H9 (cell line): ENCODE measurements at regions not wholly inside any gene's neighbourhood (a gene's known extent, or its start where the extent isn't known, plus 50 kb on each side); places are given as distances from the start of the nearest gene placed in this dataset.

ENCODE experiments used
- DNase-seq: peaks from one replicate; pipeline ENCODE4 v3.0.0-alpha.2; 2017
- H2AFZ ChIP-seq: one replicate; pipeline ENCODE4 v1.6.1; 2013; ENCODE audit warnings: mild to moderate bottlenecking, low read length, control low read depth, moderate library complexity
- H2AK5ac ChIP-seq: 2 replicates; pipeline ENCODE4 v1.6.1; 2013; ENCODE audit warnings: low read length, control low read depth, mixed read lengths; ENCODE audit not compliant: insufficient read length
- H2BK120ac ChIP-seq: one replicate; pipeline ENCODE4 v1.6.1; 2013; ENCODE audit warnings: low read depth, mild to moderate bottlenecking, low read length, control low read depth, inconsistent platforms; ENCODE audit not compliant: poor library complexity, severe bottlenecking
- H2BK12ac ChIP-seq: 2 replicates; pipeline ENCODE4 v1.6.1; 2013; ENCODE audit warnings: low read length, control low read depth, mixed read lengths, low read depth; ENCODE audit not compliant: insufficient read length
- H2BK15ac ChIP-seq: 2 replicates; pipeline ENCODE4 v1.6.1; 2013; ENCODE audit warnings: low read depth, low read length, control low read depth
- H2BK20ac ChIP-seq: one replicate; pipeline ENCODE4 v1.6.1; 2013; ENCODE audit warnings: low read depth, mild to moderate bottlenecking, low read length, control low read depth, inconsistent platforms; ENCODE audit not compliant: poor library complexity, severe bottlenecking
- H2BK5ac ChIP-seq: 2 replicates; pipeline ENCODE4 v1.6.1; 2013; ENCODE audit warnings: low read length, control low read depth, mixed read lengths; ENCODE audit not compliant: insufficient read length
- H3K14ac ChIP-seq: 2 replicates; pipeline ENCODE4 v1.6.1; 2013; ENCODE audit warnings: low read length, control low read depth; ENCODE audit not compliant: insufficient read depth
- H3K18ac ChIP-seq: 2 replicates; pipeline ENCODE4 v1.6.1; 2013; ENCODE audit warnings: low read depth, mild to moderate bottlenecking, mixed read lengths, low read length, control low read depth; ENCODE audit not compliant: insufficient read length
- H3K23ac ChIP-seq: 2 replicates; pipeline ENCODE4 v1.6.1; 2013; ENCODE audit warnings: low read length, control low read depth, mixed read lengths, low read depth; ENCODE audit not compliant: insufficient read length
- H3K23me2 ChIP-seq: 2 replicates; pipeline ENCODE4 v1.6.1; 2013; ENCODE audit warnings: low read depth, mild to moderate bottlenecking, mixed read lengths, low read length, control low read depth; ENCODE audit not compliant: insufficient read length, poor library complexity, severe bottlenecking
- H3K27ac ChIP-seq: 2 replicates; pipeline ENCODE4 v1.5.1; 2013; ENCODE audit warnings: low read length, control low read depth, mixed read lengths, low read depth; ENCODE audit not compliant: insufficient read length
- H3K27me3 ChIP-seq: 2 replicates; pipeline ENCODE4 v1.6.1; 2013; ENCODE audit warnings: low read length, control low read depth, inconsistent platforms; ENCODE audit not compliant: insufficient read depth
- H3K4ac ChIP-seq: 2 replicates; pipeline ENCODE4 v1.6.1; 2013; ENCODE audit warnings: low read depth, mild to moderate bottlenecking, control low read depth, inconsistent platforms, low read length, moderate library complexity
- H3K4me1 ChIP-seq: 2 replicates; pipeline ENCODE4 v1.6.1; 2013; ENCODE audit warnings: low read length, control low read depth, inconsistent platforms; ENCODE audit not compliant: insufficient read depth
- H3K4me2 ChIP-seq: 2 replicates; pipeline ENCODE4 v1.6.1; 2013; ENCODE audit warnings: low read length, control low read depth, mixed read lengths; ENCODE audit not compliant: insufficient read length, insufficient read depth
- H3K56ac ChIP-seq: 2 replicates; pipeline ENCODE4 v1.6.1; 2013; ENCODE audit warnings: low read depth, mild to moderate bottlenecking, mixed read lengths, low read length, control low read depth; ENCODE audit not compliant: insufficient read length
- H3K79me1 ChIP-seq: 2 replicates; pipeline ENCODE4 v1.6.1; 2013; ENCODE audit warnings: low read depth, mild to moderate bottlenecking, moderate library complexity, low read length, control low read depth, inconsistent platforms; ENCODE audit not compliant: insufficient read depth, poor library complexity, severe bottlenecking
- H3K79me2 ChIP-seq: 2 replicates; pipeline ENCODE4 v1.6.1; 2013; ENCODE audit warnings: low read length, control low read depth, inconsistent platforms; ENCODE audit not compliant: insufficient read depth
- H3K9ac ChIP-seq: 2 replicates; pipeline ENCODE4 v1.6.1; 2013; ENCODE audit warnings: low read length, control low read depth, mixed read lengths; ENCODE audit not compliant: insufficient read length; ENCODE audit errors: extremely low read depth
- H3K9me3 ChIP-seq: one replicate; pipeline ENCODE4 v1.6.1; 2013; ENCODE audit warnings: low read depth, low read length, inconsistent platforms; ENCODE audit not compliant: control insufficient read depth
- H3T11ph ChIP-seq: one replicate; pipeline ENCODE4 v1.6.1; 2013; ENCODE audit warnings: mild to moderate bottlenecking, low read length, control low read depth, inconsistent platforms
- H4K20me1 ChIP-seq: one replicate; pipeline ENCODE4 v1.6.1; 2013; ENCODE audit not compliant: control insufficient read depth, insufficient read length, insufficient read depth
- H4K5ac ChIP-seq: 2 replicates; pipeline ENCODE4 v1.6.1; 2013; ENCODE audit warnings: low read depth, mild to moderate bottlenecking, mixed read lengths, low read length, control low read depth; ENCODE audit not compliant: insufficient read length
- H4K8ac ChIP-seq: replicated peaks from 2 replicates; pipeline ENCODE4 v1.6.1; 2013; ENCODE audit warnings: low read length, control low read depth, mixed read lengths, low read depth; ENCODE audit not compliant: insufficient read length
- H4K91ac ChIP-seq: 2 replicates; pipeline ENCODE4 v1.6.1; 2013; ENCODE audit warnings: low read depth, mild to moderate bottlenecking, moderate library complexity, mixed read lengths, low read length, control low read depth; ENCODE audit not compliant: insufficient read length
- H3K27ac Mint-ChIP-seq, 3 experiments: 2 replicates in 2 of 3; 3 replicates in 1 of 3; pipeline ENCODE4 v1.8.0; 2020 to 2021; ENCODE audit warnings: mixed read lengths in 3 of 3, mild to moderate bottlenecking in 1 of 3, moderate library complexity in 1 of 3
- H3K27me3 Mint-ChIP-seq: 2 replicates; pipeline ENCODE4 v1.8.0; 2021; ENCODE audit warnings: low read depth, mild to moderate bottlenecking, moderate library complexity, mixed read lengths
- H3K36me3 Mint-ChIP-seq, 3 experiments: 2 replicates in 2 of 3; 3 replicates in 1 of 3; pipeline ENCODE4 v1.8.0; 2020 to 2021; ENCODE audit warnings: low read depth in 3 of 3, mixed read lengths in 3 of 3; ENCODE audit not compliant: insufficient read depth in 1 of 3
- H3K4me1 Mint-ChIP-seq, 2 experiments: 2 replicates each; pipeline ENCODE4 v1.8.0; 2020; ENCODE audit warnings: mixed read lengths in 2 of 2
- H3K4me3 Mint-ChIP-seq, 2 experiments: 2 replicates in 1 of 2; 3 replicates in 1 of 2; pipeline ENCODE4 v1.8.0; 2020 to 2021; ENCODE audit warnings: mild to moderate bottlenecking in 2 of 2, mixed read lengths in 2 of 2, moderate library complexity in 1 of 2
- H3K9me3 Mint-ChIP-seq, 2 experiments: 2 replicates in 1 of 2; 3 replicates in 1 of 2; pipeline ENCODE4 v1.8.0; 2020; ENCODE audit warnings: mild to moderate bottlenecking in 2 of 2, mixed read lengths in 2 of 2, moderate library complexity in 1 of 2
- CTCF ChIP-seq: fragments of 200-600 bp; sonication (generic); conservative IDR thresholded peaks from 3 replicates; pipeline ENCODE4 v1.8.0; 2021; ENCODE audit warnings: antibody characterized with exemption, mild to moderate bottlenecking
- WGBS: extraction: QIAGEN DNeasy Blood & Tissue Kit; methylation state at CpG from one replicate; pipeline ENCODE4 v1.1.7; 2013; ENCODE audit warnings: missing lambda C conversion rate, low lambda C conversion rate, mixed read lengths; ENCODE audit not compliant: insufficient read length; ENCODE audit errors: extremely low coverage; 5-methylcytosine and 5-hydroxymethylcytosine counted together

- no peak overlapping the region for H3K18ac ChIP-seq
- no peaks in the 10 kb centered on the region for H3K4me1 ChIP-seq
- no peaks in the 10 kb centered on the region for H3K4me1 Mint-ChIP-seq
These were observed 141.9 kb downstream of the ANKRD7 start for GRCh38 chr7:118366363-118366762.

More at GRCh38 chr7:118366363-118366762, 141.9 kb downstream of the ANKRD7 start:
- no peak overlapping the region for H2BK12ac ChIP-seq
- H3K23me2 ChIP-seq = no peaks in the 10 kb centered on the region
- H3K9me3 ChIP-seq = no peaks in the 10 kb centered on the region
- no peak for DNase-seq
- H3K79me2 ChIP-seq = no peaks in the 10 kb centered on the region
- no peaks in the 10 kb centered on the region for H3K27me3 ChIP-seq
- H2AFZ ChIP-seq = no peak overlapping the region
- H2BK5ac ChIP-seq = no peak overlapping the region
- H3K27me3 Mint-ChIP-seq = no peaks in the 10 kb centered on the region
- H3K27ac ChIP-seq = no peak overlapping the region
- TF ChIP-seq CTCF = no peak
- H3K4ac ChIP-seq = no peak overlapping the region
- no peaks in the 10 kb centered on the region for H3K9me3 Mint-ChIP-seq
- H3K56ac ChIP-seq = no peak overlapping the region
- H3K14ac ChIP-seq = no peak overlapping the region
- H2BK120ac ChIP-seq = no peak overlapping the region
- no peak overlapping the region for H4K91ac ChIP-seq
- no peak overlapping the region for H3K9ac ChIP-seq
- H3K36me3 Mint-ChIP-seq = no peaks in the 10 kb centered on the region
- H3K27ac Mint-ChIP-seq = no peak overlapping the region
- H4K5ac ChIP-seq = no peak overlapping the region
- no peak overlapping the region for H3K23ac ChIP-seq
- H4K8ac ChIP-seq = no peak overlapping the region
- H2AK5ac ChIP-seq = no peak overlapping the region
- H3T11ph ChIP-seq = no peak overlapping the region
- H2BK15ac ChIP-seq = no peak overlapping the region
- H4K20me1 ChIP-seq = no peaks in the 10 kb centered on the region
- H3K79me1 ChIP-seq = no peaks in the 10 kb centered on the region
- H2BK20ac ChIP-seq = no peak overlapping the region
- no peak overlapping the region for H3K4me3 Mint-ChIP-seq
- WGBS = no CpG with 5 or more reads among the region's 5 CpGs
- no peak overlapping the region for H3K4me2 ChIP-seq
